Skeletal muscle tissue (tissue), 3 donors: ENCODE measurements at regions not wholly inside any gene's neighbourhood (a gene's known extent, or its start where the extent isn't known, plus 50 kb on each side); places are given as distances from the start of the nearest gene placed in this dataset.

ENCODE experiments used
- H3K27ac ChIP-seq: one replicate; pipeline ENCODE4 v1.7.0; 2013; ENCODE audit warnings: mild to moderate bottlenecking, low read depth, low read length, inconsistent platforms
- H3K27me3 ChIP-seq, 3 donors: one replicate each; pipeline ENCODE4 v1.7.0; 2013; ENCODE audit warnings: low read length in 3 of 3; ENCODE audit not compliant: control insufficient read depth in 3 of 3, insufficient read depth in 3 of 3
- H3K36me3 ChIP-seq, 3 donors: one replicate each; pipeline ENCODE4 v1.7.0; 2013; ENCODE audit warnings: low read length in 3 of 3; ENCODE audit not compliant: control insufficient read depth in 3 of 3, insufficient read depth in 3 of 3
- H3K4me1 ChIP-seq, 3 donors: one replicate each; pipeline ENCODE4 v1.7.0; 2013; ENCODE audit warnings: low read length in 3 of 3, mild to moderate bottlenecking in 3 of 3; ENCODE audit not compliant: control insufficient read depth in 3 of 3, insufficient read depth in 3 of 3
- H3K4me3 ChIP-seq, 3 donors: one replicate each; pipeline ENCODE4 v1.7.0; 2013; ENCODE audit warnings: low read length in 3 of 3
- H3K9ac ChIP-seq, 3 donors: one replicate each; pipeline ENCODE4 v1.7.0; 2013; ENCODE audit warnings: low read length in 3 of 3, mild to moderate bottlenecking in 3 of 3, moderate library complexity in 2 of 3, low read depth in 1 of 3
- H3K9me3 ChIP-seq, 3 donors: one replicate each; pipeline ENCODE4 v1.7.0; 2013; ENCODE audit warnings: low read length in 3 of 3; ENCODE audit not compliant: control insufficient read depth in 3 of 3
- donor health status: Osteomylitis.

GRCh38 chr13:74869846-74870245 lies 612.1 kb downstream of the TBC1D4 start:
- H3K9ac ChIP-seq: no peak overlapping the region
- no peak overlapping the region for H3K4me3 ChIP-seq
- peaks cover 0 to 6% (median 0%) of the 10 kb centered on the region in 3 donors for H3K9me3 ChIP-seq
- no peak overlapping the region for H3K27ac ChIP-seq
- H3K27me3 ChIP-seq: no peaks in the 10 kb centered on the region
- H3K36me3 ChIP-seq: no peaks in the 10 kb centered on the region
- H3K4me1 ChIP-seq: no peaks in the 10 kb centered on the region

DNA sequence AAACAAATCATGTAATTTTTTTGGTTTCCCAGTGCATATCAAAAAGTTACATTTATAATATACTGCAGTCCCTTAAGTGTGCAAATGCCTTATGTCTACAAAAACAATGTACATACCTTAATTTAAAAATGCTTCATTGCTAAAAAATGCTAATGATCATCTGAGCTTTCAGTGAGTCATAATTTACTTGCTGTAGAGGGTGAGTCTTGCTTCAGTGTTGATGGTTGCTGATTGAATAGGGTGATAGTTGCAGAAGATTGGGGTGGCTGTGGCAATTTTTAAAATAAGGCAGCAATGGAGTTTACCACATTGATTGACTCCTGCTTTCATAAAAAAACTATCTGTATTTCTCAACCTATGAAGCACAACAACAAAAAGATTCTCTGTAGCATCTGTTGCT lies 613.9 kb downstream of the TBC1D4 start:
- no peaks in the 10 kb centered on the region for H3K27me3 ChIP-seq

DNA sequence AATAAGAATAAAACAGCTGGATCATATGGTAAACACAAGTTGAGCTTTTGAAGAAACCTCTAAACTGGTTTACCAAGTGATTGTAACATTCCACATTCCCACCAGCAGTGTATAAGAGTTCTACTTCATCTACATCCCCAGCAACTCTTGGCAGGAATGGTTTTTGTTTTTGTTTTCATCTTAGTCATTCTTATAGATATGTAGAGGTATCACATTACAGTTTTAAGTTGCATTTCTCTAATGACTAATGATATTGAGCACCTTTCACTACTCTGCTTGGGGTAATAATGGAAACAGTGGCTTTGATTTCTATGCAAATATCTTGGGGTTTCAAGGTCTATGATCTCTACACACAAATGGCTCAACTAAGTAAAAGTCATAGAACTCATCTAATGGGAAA lies 614.5 kb downstream of the TBC1D4 start:
- no peaks in the 10 kb centered on the region for H3K36me3 ChIP-seq
- H3K27ac ChIP-seq: no peak overlapping the region
- peaks cover 0 to 6% (median 0%) of the 10 kb centered on the region in 3 donors for H3K9me3 ChIP-seq
- H3K4me1 ChIP-seq: no peaks in the 10 kb centered on the region
- no peaks in the 10 kb centered on the region for H3K27me3 ChIP-seq
- H3K9ac ChIP-seq: no peak overlapping the region
- H3K4me3 ChIP-seq: no peak overlapping the region

More for the DNA sequence above, 613.9 kb downstream of the TBC1D4 start:
- peaks cover 0 to 6% (median 0%) of the 10 kb centered on the region in 3 donors for H3K9me3 ChIP-seq
- no peak overlapping the region for H3K27ac ChIP-seq
- no peak overlapping the region for H3K9ac ChIP-seq
- no peaks in the 10 kb centered on the region for H3K4me1 ChIP-seq
- no peak overlapping the region for H3K4me3 ChIP-seq
- H3K36me3 ChIP-seq: no peaks in the 10 kb centered on the region

DNA sequence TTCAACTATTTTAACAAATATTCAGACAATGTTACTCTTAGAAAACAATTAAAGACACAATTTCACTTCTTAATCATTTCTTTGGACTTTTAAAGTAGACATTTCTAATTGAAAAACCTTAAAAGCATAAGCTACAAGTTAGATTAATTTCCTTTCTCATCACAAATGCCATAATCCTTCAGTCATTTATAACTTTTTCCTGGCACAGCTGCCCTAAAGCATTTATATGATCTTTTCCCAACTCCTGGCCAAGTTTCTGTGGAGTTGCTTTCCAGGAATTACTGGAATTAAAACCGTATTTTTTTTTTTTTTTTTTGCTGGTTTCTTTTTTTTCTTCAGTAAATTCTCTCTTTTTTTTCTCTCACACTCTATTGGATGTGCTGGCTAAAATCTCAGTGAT lies 615.9 kb downstream of the TBC1D4 start:
- Histone ChIP-seq H3K4me3 (no peak overlapping the region), H3K36me3 (no peaks in the 10 kb centered on the region), H3K9ac (no peak overlapping the region), H3K9me3 (peaks cover 0 to 6% (median 0%) of the 10 kb centered on the region in 3 donors), H3K27ac (no peak overlapping the region), H3K27me3 (no peaks in the 10 kb centered on the region), H3K4me1 (no peaks in the 10 kb centered on the region)

- H3K27ac ChIP-seq: no peak overlapping the region
- peaks cover 0 to 6% (median 0%) of the 10 kb centered on the region in 3 donors for H3K9me3 ChIP-seq
- no peak overlapping the region for H3K9ac ChIP-seq
- no peak overlapping the region for H3K4me3 ChIP-seq
- H3K36me3 ChIP-seq: no peaks in the 10 kb centered on the region
- H3K27me3 ChIP-seq: no peaks in the 10 kb centered on the region
- no peaks in the 10 kb centered on the region for H3K4me1 ChIP-seq
Observed at GRCh38 chr13:74865656-74866055, 616.3 kb downstream of the TBC1D4 start.

DNA sequence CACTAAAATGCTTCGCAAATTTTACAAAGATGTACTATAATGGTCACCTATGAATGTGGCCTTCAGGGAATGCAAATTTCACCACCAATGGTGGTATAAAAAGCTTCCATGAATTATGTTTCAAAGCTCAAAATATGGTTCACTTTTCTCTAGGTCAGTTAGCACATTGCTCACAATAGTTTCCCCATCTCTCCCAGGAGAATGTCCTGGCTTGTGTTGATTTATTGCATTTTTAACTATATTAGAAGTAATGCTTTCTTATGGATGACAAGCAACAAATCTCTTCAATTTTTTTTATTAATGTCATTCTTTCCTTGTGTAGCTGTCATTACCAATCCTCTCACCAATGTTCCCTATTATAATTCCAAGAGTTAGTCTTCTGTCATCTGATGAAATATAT lies 621.2 kb downstream of the TBC1D4 start:
- Histone ChIP-seq H3K27me3 (no peaks in the 10 kb centered on the region), H3K4me3 (no peak overlapping the region), H3K36me3 (no peaks in the 10 kb centered on the region), H3K27ac (no peak overlapping the region), H3K9me3 (no peaks in the 10 kb centered on the region), H3K9ac (no peak overlapping the region), H3K4me1 (no peaks in the 10 kb centered on the region)

- no peak overlapping the region for H3K9ac ChIP-seq
- no peaks in the 10 kb centered on the region for H3K36me3 ChIP-seq
- H3K27me3 ChIP-seq: no peaks in the 10 kb centered on the region
Observed at GRCh38 chr13:74850893-74851292, 631.1 kb downstream of the TBC1D4 start.

GRCh38 chr13:74847966-74848365 lies 634.0 kb downstream of the TBC1D4 start:
- H3K36me3 ChIP-seq: no peaks in the 10 kb centered on the region
- no peaks in the 10 kb centered on the region for H3K27me3 ChIP-seq
- H3K4me3 ChIP-seq: no peak overlapping the region
- no peak overlapping the region for H3K27ac ChIP-seq
- H3K4me1 ChIP-seq: no peaks in the 10 kb centered on the region
- peaks cover 0 to 3% (median 0%) of the 10 kb centered on the region in 3 donors for H3K9me3 ChIP-seq
- H3K9ac ChIP-seq: no peak overlapping the region

More at GRCh38 chr13:74850893-74851292, 631.1 kb downstream of the TBC1D4 start:
- Histone ChIP-seq H3K4me3 (no peak overlapping the region), H3K27ac (no peak overlapping the region), H3K9me3 (peaks cover 0 to 3% (median 0%) of the 10 kb centered on the region in 3 donors), H3K4me1 (no peaks in the 10 kb centered on the region)

GRCh38 chr13:74845806-74846205 lies 636.2 kb downstream of the TBC1D4 start:
- Histone ChIP-seq H3K27me3 (no peaks in the 10 kb centered on the region), H3K4me3 (no peak overlapping the region), H3K9ac (no peak overlapping the region), H3K27ac (no peak overlapping the region), H3K4me1 (no peaks in the 10 kb centered on the region), H3K9me3 (peaks cover 0 to 3% (median 0%) of the 10 kb centered on the region in 3 donors), H3K36me3 (no peaks in the 10 kb centered on the region)

- Histone ChIP-seq H3K9ac (no peak overlapping the region), H3K27me3 (no peaks in the 10 kb centered on the region), H3K27ac (no peak overlapping the region), H3K36me3 (no peaks in the 10 kb centered on the region), H3K4me3 (no peak overlapping the region), H3K4me1 (no peaks in the 10 kb centered on the region), H3K9me3 (no peaks in the 10 kb centered on the region)
Observed at GRCh38 chr13:74841651-74842050, 640.3 kb downstream of the TBC1D4 start.

GRCh38 chr13:74841123-74841522 lies 640.8 kb downstream of the TBC1D4 start:
- Histone ChIP-seq H3K9ac (no peak overlapping the region), H3K36me3 (no peaks in the 10 kb centered on the region), H3K27me3 (no peaks in the 10 kb centered on the region), H3K4me1 (no peaks in the 10 kb centered on the region), H3K27ac (no peak overlapping the region), H3K4me3 (no peak overlapping the region), H3K9me3 (no peaks in the 10 kb centered on the region)
